ENCODE measurements at regions not wholly inside any gene's neighbourhood (a gene's known extent, or its start where the extent isn't known, plus 50 kb on each side); places are given as distances from the start of the nearest gene placed in this dataset.
A peak's percentile ranks its signal among the peaks of the same experiment; 100 is the strongest.

DNA sequence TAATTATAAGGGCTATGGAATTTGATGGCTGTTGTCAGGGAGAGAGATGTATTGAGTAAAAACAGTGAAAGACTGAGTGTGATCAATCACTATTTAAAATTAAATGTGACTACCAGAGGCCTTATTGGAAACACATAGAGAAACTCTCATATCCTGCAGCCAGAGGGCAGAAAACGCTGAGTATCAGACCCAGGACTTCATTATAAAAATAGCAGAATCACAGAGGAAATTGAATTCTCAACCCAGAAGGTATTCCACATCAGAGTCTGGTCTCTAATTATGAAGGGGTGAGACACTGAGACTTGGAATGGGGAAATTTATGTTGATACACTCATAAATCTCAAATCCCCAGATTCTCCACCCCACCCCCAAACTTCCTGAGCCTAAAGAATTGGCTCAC lies 69.5 kb upstream of the IL6 start:
- Histone ChIP-seq H4K8ac (ENCODE audit: low read depth, low read length) (no peak overlapping the region), H3K4me2 (ENCODE audit: low read length) (no peak overlapping the region), H3K23ac (ENCODE audit: low read length) (no peak overlapping the region), H3K36me3 (ENCODE audit: control insufficient read depth, insufficient read depth, low read length) (no peaks in the 10 kb centered on the region), H3K9ac (ENCODE audit: low read length) (no peak overlapping the region), H2BK15ac (replicated peaks; ENCODE audit: low read depth) (no peak overlapping the region), H3K79me2 (ENCODE audit: control insufficient read depth, insufficient read depth, low read length) (no peaks in the 10 kb centered on the region), H2BK5ac (ENCODE audit: low read length) (no peak overlapping the region), H4K5ac (ENCODE audit: low read length) (no peak overlapping the region), H3K27ac (ENCODE audit: low read depth, low read length) (no peak overlapping the region), H3K18ac (ENCODE audit: low read length) (no peak overlapping the region), H3K27me3 (ENCODE audit: insufficient read depth, low read length, poor library complexity) (no peaks in the 10 kb centered on the region), H3K4me3 (ENCODE audit: low read length) (no peak overlapping the region), H2BK120ac (ENCODE audit: low read depth, low read length) (no peak overlapping the region), H3K4ac (ENCODE audit: low read depth, low read length) (no peak overlapping the region), H3K4me1 (ENCODE audit: control insufficient read depth, low read depth, low read length) (no peaks in the 10 kb centered on the region), H3K56ac (ENCODE audit: low read length) (no peak overlapping the region), H3K79me1 (ENCODE audit: low read length) (no peaks in the 10 kb centered on the region), H2AK5ac (ENCODE audit: low read length) (no peak overlapping the region)
- WGBS (ENCODE audit: extremely low coverage, insufficient coverage, low lambda C conversion rate) = no CpG with 5 or more reads among the region's 1 CpG
- DNase-seq = no peak

DNA sequence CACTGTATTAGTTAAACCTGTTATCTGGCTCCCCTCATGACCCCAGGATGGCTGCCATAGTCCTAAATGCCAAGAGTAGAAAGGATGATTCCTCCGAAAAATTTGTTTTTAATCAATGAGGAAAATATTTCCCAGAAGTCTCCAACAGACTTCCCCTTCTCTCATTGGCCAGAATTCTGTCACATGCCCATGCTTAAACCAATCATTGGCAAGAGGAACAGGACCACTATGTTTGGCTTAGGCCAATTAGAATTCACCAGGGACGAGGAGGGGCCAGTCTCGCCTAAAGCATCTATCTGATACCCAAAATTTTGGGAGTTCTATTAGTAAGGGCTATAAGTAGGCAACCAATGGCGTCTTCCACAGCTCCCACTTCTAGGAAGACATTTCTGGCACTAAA lies 71.2 kb upstream of the IL6 start:
- Histone ChIP-seq H3K4ac (ENCODE audit: low read depth, low read length) (no peak overlapping the region), H3K27ac (ENCODE audit: low read depth, low read length) (no peak overlapping the region), H4K8ac (ENCODE audit: low read depth, low read length) (no peak overlapping the region), H3K36me3 (ENCODE audit: control insufficient read depth, insufficient read depth, low read length) (no peaks in the 10 kb centered on the region), H3K9ac (ENCODE audit: low read length) (no peak overlapping the region), H3K4me2 (ENCODE audit: low read length) (no peak overlapping the region), H3K79me1 (ENCODE audit: low read length) (no peaks in the 10 kb centered on the region), H3K23ac (ENCODE audit: low read length) (no peak overlapping the region), H3K56ac (ENCODE audit: low read length) (no peak overlapping the region), H3K27me3 (ENCODE audit: insufficient read depth, low read length, poor library complexity) (no peaks in the 10 kb centered on the region), H2BK5ac (ENCODE audit: low read length) (no peak overlapping the region), H3K18ac (ENCODE audit: low read length) (no peak overlapping the region), H2BK120ac (ENCODE audit: low read depth, low read length) (no peak overlapping the region), H3K79me2 (ENCODE audit: control insufficient read depth, insufficient read depth, low read length) (no peaks in the 10 kb centered on the region), H2BK15ac (replicated peaks; ENCODE audit: low read depth) (no peak overlapping the region), H3K4me1 (ENCODE audit: control insufficient read depth, low read depth, low read length) (no peaks in the 10 kb centered on the region), H4K5ac (ENCODE audit: low read length) (no peak overlapping the region), H3K4me3 (ENCODE audit: low read length) (no peak overlapping the region), H2AK5ac (ENCODE audit: low read length) (no peak overlapping the region)
- no CpG with 5 or more reads among the region's 4 CpGs for WGBS (ENCODE audit: extremely low coverage, insufficient coverage, low lambda C conversion rate)
- DNase-seq = no peak

DNA sequence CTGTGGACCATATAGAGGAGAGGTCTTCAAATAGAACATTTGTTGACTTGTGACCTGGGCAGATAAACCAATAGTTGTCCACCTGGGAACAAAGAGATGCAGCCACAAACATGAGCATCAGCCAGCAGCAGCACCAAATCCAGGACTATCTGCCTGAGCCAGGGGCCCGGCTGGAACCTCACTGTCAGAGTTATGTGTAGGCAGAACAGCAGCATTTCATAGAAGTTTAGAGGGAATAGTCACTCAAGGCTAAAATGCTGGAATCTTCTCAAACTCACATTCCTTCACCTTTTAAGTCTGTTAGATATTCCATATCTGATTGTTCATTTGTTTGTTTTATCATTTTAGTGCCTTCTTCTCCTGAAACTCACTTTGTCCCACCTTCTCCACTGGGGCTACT lies 72.2 kb upstream of the IL6 start:
- Histone ChIP-seq H3K27ac (ENCODE audit: low read depth, low read length) (no peak overlapping the region), H2BK15ac (replicated peaks; ENCODE audit: low read depth) (no peak overlapping the region), H3K56ac (ENCODE audit: low read length) (no peak overlapping the region), H3K27me3 (ENCODE audit: insufficient read depth, low read length, poor library complexity) (no peaks in the 10 kb centered on the region), H3K23ac (ENCODE audit: low read length) (no peak overlapping the region), H3K4me3 (ENCODE audit: low read length) (no peak overlapping the region), H2BK120ac (ENCODE audit: low read depth, low read length) (no peak overlapping the region), H4K8ac (ENCODE audit: low read depth, low read length) (no peak overlapping the region), H3K18ac (ENCODE audit: low read length) (no peak overlapping the region), H4K5ac (ENCODE audit: low read length) (no peak overlapping the region), H3K4me2 (ENCODE audit: low read length) (no peak overlapping the region), H3K79me1 (ENCODE audit: low read length) (no peaks in the 10 kb centered on the region), H3K36me3 (ENCODE audit: control insufficient read depth, insufficient read depth, low read length) (peaks cover 1% of the 10 kb centered on the region), H3K4ac (ENCODE audit: low read depth, low read length) (no peak overlapping the region), H2AK5ac (ENCODE audit: low read length) (no peak overlapping the region), H2BK5ac (ENCODE audit: low read length) (no peak overlapping the region), H3K4me1 (ENCODE audit: control insufficient read depth, low read depth, low read length) (no peaks in the 10 kb centered on the region), H3K79me2 (ENCODE audit: control insufficient read depth, insufficient read depth, low read length) (no peaks in the 10 kb centered on the region), H3K9ac (ENCODE audit: low read length) (no peak overlapping the region)
- DNase-seq = no peak
- no CpG with 5 or more reads among the region's 1 CpG for WGBS (ENCODE audit: extremely low coverage, insufficient coverage, low lambda C conversion rate)

DNA sequence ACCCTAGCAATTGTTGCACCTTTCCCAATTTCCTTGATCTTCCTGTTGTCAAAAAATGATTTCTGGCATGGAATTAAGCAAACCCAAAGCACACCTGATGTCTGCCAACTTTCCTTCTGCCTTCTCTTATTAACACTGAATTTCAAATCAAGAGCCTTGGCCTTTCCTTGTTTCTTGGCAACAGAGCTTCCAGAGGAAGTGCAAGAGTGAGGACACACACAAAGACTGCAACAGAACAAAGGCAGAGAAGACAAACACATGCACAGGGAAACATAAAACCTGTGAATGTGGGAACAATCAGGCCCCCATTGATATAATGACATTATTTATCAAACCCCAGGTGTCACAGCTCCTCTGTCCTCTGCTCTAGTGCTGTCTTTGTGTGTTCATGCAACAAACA lies 73.0 kb upstream of the IL6 start:
- Histone ChIP-seq H2BK120ac (ENCODE audit: low read depth, low read length) (no peak overlapping the region), H3K9ac (ENCODE audit: low read length) (no peak overlapping the region), H3K4me1 (ENCODE audit: control insufficient read depth, low read depth, low read length) (no peaks in the 10 kb centered on the region), H4K5ac (ENCODE audit: low read length) (no peak overlapping the region), H3K4ac (ENCODE audit: low read depth, low read length) (no peak overlapping the region), H4K8ac (ENCODE audit: low read depth, low read length) (no peak overlapping the region), H3K23ac (ENCODE audit: low read length) (no peak overlapping the region), H2AK5ac (ENCODE audit: low read length) (no peak overlapping the region), H2BK5ac (ENCODE audit: low read length) (no peak overlapping the region), H3K79me2 (ENCODE audit: control insufficient read depth, insufficient read depth, low read length) (no peaks in the 10 kb centered on the region), H3K4me2 (ENCODE audit: low read length) (no peak overlapping the region), H3K27me3 (ENCODE audit: insufficient read depth, low read length, poor library complexity) (no peaks in the 10 kb centered on the region), H2BK15ac (replicated peaks; ENCODE audit: low read depth) (no peak overlapping the region), H3K27ac (ENCODE audit: low read depth, low read length) (no peak overlapping the region), H3K36me3 (ENCODE audit: control insufficient read depth, insufficient read depth, low read length) (peaks cover 1% of the 10 kb centered on the region), H3K4me3 (ENCODE audit: low read length) (no peak overlapping the region), H3K18ac (ENCODE audit: low read length) (no peak overlapping the region), H3K79me1 (ENCODE audit: low read length) (no peaks in the 10 kb centered on the region), H3K56ac (ENCODE audit: low read length) (no peak overlapping the region)
- no peak for DNase-seq

DNA sequence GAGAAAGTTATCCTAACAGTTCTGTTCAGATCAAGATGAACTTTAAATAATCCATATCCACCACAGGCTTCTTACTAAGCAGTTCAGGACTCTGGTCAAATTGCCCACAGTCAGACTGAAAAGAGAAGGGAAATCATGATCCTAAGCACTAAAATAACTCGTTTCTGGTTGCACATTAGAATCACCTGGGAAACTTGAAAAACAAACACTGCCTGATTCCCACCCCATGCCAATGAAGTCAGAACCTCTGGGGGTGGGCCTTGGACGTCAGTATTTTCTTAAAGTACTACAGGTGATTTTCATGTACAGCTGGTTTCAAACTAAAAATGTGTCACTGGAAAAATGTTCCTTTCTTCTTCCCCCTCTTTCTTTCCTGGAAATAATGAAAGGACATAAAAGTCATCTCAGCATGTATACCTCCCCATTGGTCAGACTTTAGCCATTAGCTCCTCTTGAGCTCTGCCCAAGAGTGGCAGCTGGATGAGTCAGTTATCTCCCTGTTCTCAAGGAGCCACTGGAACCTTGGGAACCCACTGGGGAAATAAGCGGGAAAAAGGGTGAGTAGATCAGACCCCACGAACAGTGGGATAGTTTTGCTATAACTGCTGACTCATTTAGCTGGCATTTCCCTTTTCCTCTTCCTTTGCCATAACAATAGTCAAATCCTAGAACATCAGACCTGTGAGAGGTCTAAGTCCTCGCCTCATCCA lies 75.3 kb upstream of the IL6 start:
- no peaks in the 10 kb centered on the region for H3K4me1 ChIP-seq (ENCODE audit: control insufficient read depth, low read depth, low read length)
- no peak overlapping the region for H3K9ac ChIP-seq (ENCODE audit: low read length)
- no peak overlapping the region for H3K56ac ChIP-seq (ENCODE audit: low read length)
- H3K27me3 ChIP-seq (ENCODE audit: insufficient read depth, low read length, poor library complexity) = no peaks in the 10 kb centered on the region
- peaks cover 1% of the 10 kb centered on the region for H3K36me3 ChIP-seq (ENCODE audit: control insufficient read depth, insufficient read depth, low read length)
- H3K27ac ChIP-seq (ENCODE audit: low read depth, low read length) = no peak overlapping the region
- no peak overlapping the region for H4K5ac ChIP-seq (ENCODE audit: low read length)
- H3K4me2 ChIP-seq (ENCODE audit: low read length) = no peak overlapping the region
- no peaks in the 10 kb centered on the region for H3K79me1 ChIP-seq (ENCODE audit: low read length)
- no peak overlapping the region for H4K8ac ChIP-seq (ENCODE audit: low read depth, low read length)
- no peak overlapping the region for H3K4me3 ChIP-seq (ENCODE audit: low read length)
- no CpG with 5 or more reads among the region's 5 CpGs for WGBS (ENCODE audit: extremely low coverage, insufficient coverage, low lambda C conversion rate)
- H2BK120ac ChIP-seq (ENCODE audit: low read depth, low read length) = no peak overlapping the region
- no peak overlapping the region for H2AK5ac ChIP-seq (ENCODE audit: low read length)
- no peak overlapping the region for H3K23ac ChIP-seq (ENCODE audit: low read length)
- DNase-seq = peak; percentile 61
- H2BK15ac ChIP-seq (replicated peaks; ENCODE audit: low read depth) = no peak overlapping the region
- no peak overlapping the region for H2BK5ac ChIP-seq (ENCODE audit: low read length)
- no peak overlapping the region for H3K4ac ChIP-seq (ENCODE audit: low read depth, low read length)
- H3K79me2 ChIP-seq (ENCODE audit: control insufficient read depth, insufficient read depth, low read length) = no peaks in the 10 kb centered on the region
- H3K18ac ChIP-seq (ENCODE audit: low read length) = no peak overlapping the region

DNA sequence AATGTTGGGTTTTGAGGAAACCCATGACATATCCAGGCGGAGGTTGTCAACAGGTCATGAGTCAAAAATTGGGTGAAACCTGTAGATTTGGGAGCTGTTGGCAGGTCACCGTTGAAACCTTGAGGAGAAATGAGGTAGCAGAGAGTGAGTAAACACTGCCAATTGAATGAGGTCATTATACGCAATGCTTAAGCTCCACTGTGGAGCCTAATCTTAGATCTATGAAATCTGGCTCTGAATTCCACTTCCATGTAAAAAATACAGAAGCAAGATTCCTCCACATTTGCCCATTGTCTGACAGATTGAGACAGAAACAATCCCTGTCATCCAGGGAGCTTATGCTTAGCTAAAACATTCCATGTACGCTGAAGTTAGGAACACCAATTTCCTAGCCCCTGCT lies 76.0 kb upstream of the IL6 start:
- Histone ChIP-seq H3K27ac (ENCODE audit: low read depth, low read length) (no peak overlapping the region), H3K36me3 (ENCODE audit: control insufficient read depth, insufficient read depth, low read length) (peaks cover 1% of the 10 kb centered on the region)
- WGBS (ENCODE audit: extremely low coverage, insufficient coverage, low lambda C conversion rate) = no CpG with 5 or more reads among the region's 4 CpGs

More for the DNA sequence above, 76.0 kb upstream of the IL6 start:
- no peak overlapping the region for H2AK5ac ChIP-seq (ENCODE audit: low read length)
- no peak overlapping the region for H3K4me3 ChIP-seq (ENCODE audit: low read length)
- no peak overlapping the region for H3K9ac ChIP-seq (ENCODE audit: low read length)
- no peak overlapping the region for H3K4ac ChIP-seq (ENCODE audit: low read depth, low read length)
- H4K5ac ChIP-seq (ENCODE audit: low read length) = no peak overlapping the region
- H3K4me1 ChIP-seq (ENCODE audit: control insufficient read depth, low read depth, low read length) = no peaks in the 10 kb centered on the region
- no peak overlapping the region for H3K23ac ChIP-seq (ENCODE audit: low read length)
- no peak overlapping the region for H3K4me2 ChIP-seq (ENCODE audit: low read length)
- no peak overlapping the region for H2BK5ac ChIP-seq (ENCODE audit: low read length)
- no peak for DNase-seq
- no peak overlapping the region for H3K56ac ChIP-seq (ENCODE audit: low read length)
- no peak overlapping the region for H2BK120ac ChIP-seq (ENCODE audit: low read depth, low read length)
- H3K79me2 ChIP-seq (ENCODE audit: control insufficient read depth, insufficient read depth, low read length) = no peaks in the 10 kb centered on the region
- no peaks in the 10 kb centered on the region for H3K27me3 ChIP-seq (ENCODE audit: insufficient read depth, low read length, poor library complexity)
- H3K79me1 ChIP-seq (ENCODE audit: low read length) = no peaks in the 10 kb centered on the region
- no peak overlapping the region for H4K8ac ChIP-seq (ENCODE audit: low read depth, low read length)
- no peak overlapping the region for H3K18ac ChIP-seq (ENCODE audit: low read length)
- H2BK15ac ChIP-seq (replicated peaks; ENCODE audit: low read depth) = no peak overlapping the region
